Osteoblast (primary cell): ENCODE measurements at regions not wholly inside any gene's neighbourhood (a gene's known extent, or its start where the extent isn't known, plus 50 kb on each side); places are given as distances from the start of the nearest gene placed in this dataset.

ENCODE experiments used
- DNase-seq: peaks from one replicate; pipeline ENCODE4 v3.0.0; 2011; ENCODE audit warnings: low spot score, mixed read lengths; ENCODE audit not compliant: insufficient read length; ENCODE audit errors: missing footprints
- H2AFZ ChIP-seq: 2 replicates; pipeline ENCODE4 v1.6.0; 2011; ENCODE audit warnings: mild to moderate bottlenecking, low read length
- H3K27ac ChIP-seq: 2 replicates; pipeline ENCODE4 v1.5.1; 2011; ENCODE audit warnings: mild to moderate bottlenecking, low read depth, low read length, moderate library complexity
- H3K27me3 ChIP-seq: 2 replicates; pipeline ENCODE4 v1.6.0; 2012; ENCODE audit warnings: mild to moderate bottlenecking, control low read depth, inconsistent platforms, low read length, moderate library complexity; ENCODE audit not compliant: insufficient read depth
- H3K36me3 ChIP-seq: 2 replicates; pipeline ENCODE4 v1.5.1; 2011; ENCODE audit warnings: mild to moderate bottlenecking, low read length, control low read depth, moderate library complexity; ENCODE audit not compliant: insufficient read depth
- H3K4me1 ChIP-seq: 2 replicates; pipeline ENCODE4 v1.5.1; 2011; ENCODE audit warnings: mild to moderate bottlenecking, low read length, control low read depth, moderate library complexity; ENCODE audit not compliant: insufficient read depth
- H3K4me2 ChIP-seq: 2 replicates; pipeline ENCODE4 v1.6.0; 2011; ENCODE audit warnings: mild to moderate bottlenecking, low read length; ENCODE audit not compliant: insufficient read depth
- H3K4me3 ChIP-seq: fragments of 200-600 bp; sonication (generic); 3 replicates; pipeline ENCODE4 v1.5.1; 2012; ENCODE audit warnings: mild to moderate bottlenecking, low read length, inconsistent platforms; ENCODE audit not compliant: insufficient read depth
- H3K79me2 ChIP-seq: 2 replicates; pipeline ENCODE4 v1.6.0; 2012; ENCODE audit warnings: mild to moderate bottlenecking, low read length, control low read depth, inconsistent platforms; ENCODE audit not compliant: insufficient read depth
- H3K9me3 ChIP-seq: 2 replicates; pipeline ENCODE4 v1.5.1; 2011; ENCODE audit warnings: low read depth, low read length, control low read depth
- H4K20me1 ChIP-seq: 2 replicates; pipeline ENCODE4 v1.6.0; 2012; ENCODE audit warnings: mild to moderate bottlenecking, low read length, control low read depth; ENCODE audit not compliant: insufficient read depth
- CTCF ChIP-seq: IDR thresholded peaks from 2 replicates; pipeline ENCODE4 v1.5.1; 2011; ENCODE audit warnings: mild to moderate bottlenecking, low read depth, low read length, moderate library complexity; ENCODE audit errors: extremely low read depth

DNA sequence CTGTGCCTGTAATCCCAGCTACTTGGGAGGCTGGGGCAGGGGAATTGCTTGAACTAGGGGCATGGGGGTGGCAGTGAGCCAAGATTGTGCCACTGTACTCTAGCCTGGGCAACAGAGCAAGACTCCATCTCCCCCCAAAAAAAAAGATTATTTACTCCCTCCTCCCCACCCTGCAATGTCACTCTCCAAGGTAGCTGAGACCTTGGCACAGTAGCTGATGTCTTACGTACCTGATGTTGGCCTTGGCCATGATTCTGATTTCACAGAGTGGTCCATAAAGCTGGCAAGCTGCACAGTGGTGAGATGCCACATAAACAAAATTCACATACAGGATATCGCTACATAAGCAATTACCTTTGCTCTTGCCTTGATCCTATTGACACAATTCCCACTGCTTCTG is 108.5 kb downstream of the CAVIN4 start:
- no peaks in the 10 kb centered on the region for H3K27me3 ChIP-seq
- no peak overlapping the region for H3K4me3 ChIP-seq
- no peaks in the 10 kb centered on the region for H3K9me3 ChIP-seq
- no peaks in the 10 kb centered on the region for H4K20me1 ChIP-seq
- no peaks in the 10 kb centered on the region for H3K36me3 ChIP-seq
- DNase-seq, result no peak
- no peak overlapping the region for H2AFZ ChIP-seq
- TF ChIP-seq CTCF, result no peak
- H3K4me2 ChIP-seq, result no peak overlapping the region
- H3K79me2 ChIP-seq, result no peaks in the 10 kb centered on the region
- H3K4me1 ChIP-seq, result no peaks in the 10 kb centered on the region
- no peak overlapping the region for H3K27ac ChIP-seq

DNA sequence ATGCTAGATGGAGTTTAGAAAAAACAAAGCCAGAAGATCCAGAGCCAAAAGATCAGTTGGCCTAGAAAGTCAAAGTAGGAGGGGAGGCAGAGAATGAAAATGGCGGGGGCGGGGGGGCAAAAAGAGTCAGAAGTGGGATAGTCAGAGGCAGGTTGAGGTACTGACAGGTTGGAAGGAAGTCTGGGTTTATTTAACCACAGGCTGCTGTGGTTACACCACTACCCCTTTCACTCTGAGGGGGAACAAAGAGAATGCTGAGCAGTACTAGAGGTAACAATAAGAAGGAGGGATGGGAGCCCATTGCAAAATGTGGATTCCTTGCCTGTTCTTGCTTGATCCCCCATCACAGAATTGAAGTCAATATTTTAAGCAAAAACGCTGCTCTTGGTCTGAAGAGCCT is 111.8 kb downstream of the CAVIN4 start:
- no peak overlapping the region for H3K4me3 ChIP-seq
- TF ChIP-seq CTCF, result no peak
- H3K36me3 ChIP-seq, result no peaks in the 10 kb centered on the region
- no peaks in the 10 kb centered on the region for H3K27me3 ChIP-seq
- H4K20me1 ChIP-seq, result no peaks in the 10 kb centered on the region
- H3K4me1 ChIP-seq, result no peaks in the 10 kb centered on the region
- no peaks in the 10 kb centered on the region for H3K79me2 ChIP-seq
- no peak overlapping the region for H2AFZ ChIP-seq
- no peaks in the 10 kb centered on the region for H3K9me3 ChIP-seq
- H3K4me2 ChIP-seq, result no peak overlapping the region
- no peak overlapping the region for H3K27ac ChIP-seq
- DNase-seq, result no peak

- Histone ChIP-seq H3K4me3 (no peak overlapping the region), H3K27ac (no peak overlapping the region), H3K27me3 (no peaks in the 10 kb centered on the region), H3K36me3 (no peaks in the 10 kb centered on the region), H3K4me2 (no peak overlapping the region), H2AFZ (no peak overlapping the region), H3K9me3 (no peaks in the 10 kb centered on the region), H3K79me2 (no peaks in the 10 kb centered on the region), H3K4me1 (no peaks in the 10 kb centered on the region), H4K20me1 (no peaks in the 10 kb centered on the region)
- TF ChIP-seq CTCF, result no peak
- no peak for DNase-seq
Observed at GRCh38 chr9:100690438-100690837, 112.6 kb downstream of the CAVIN4 start.

- H3K27ac ChIP-seq, result no peak overlapping the region
- no peak overlapping the region for H2AFZ ChIP-seq
- no peak for DNase-seq
- H3K4me1 ChIP-seq, result no peaks in the 10 kb centered on the region
- H3K27me3 ChIP-seq, result no peaks in the 10 kb centered on the region
- TF ChIP-seq CTCF, result no peak
- no peaks in the 10 kb centered on the region for H3K36me3 ChIP-seq
- H3K4me3 ChIP-seq, result no peak overlapping the region
- no peaks in the 10 kb centered on the region for H3K9me3 ChIP-seq
- no peak overlapping the region for H3K4me2 ChIP-seq
- no peaks in the 10 kb centered on the region for H3K79me2 ChIP-seq
- H4K20me1 ChIP-seq, result no peaks in the 10 kb centered on the region
Observed at GRCh38 chr9:100697339-100697738, 119.5 kb downstream of the CAVIN4 start.
